ENCODE measurements at regions not wholly inside any gene's neighbourhood (a gene's known extent, or its start where the extent isn't known, plus 50 kb on each side); places are given as distances from the start of the nearest gene placed in this dataset.
"Not testable (repeated sequence)": the region's sequence is repeated elsewhere in the genome, so short reads cannot be mapped to it uniquely, and the experiment has no call there.

DNA sequence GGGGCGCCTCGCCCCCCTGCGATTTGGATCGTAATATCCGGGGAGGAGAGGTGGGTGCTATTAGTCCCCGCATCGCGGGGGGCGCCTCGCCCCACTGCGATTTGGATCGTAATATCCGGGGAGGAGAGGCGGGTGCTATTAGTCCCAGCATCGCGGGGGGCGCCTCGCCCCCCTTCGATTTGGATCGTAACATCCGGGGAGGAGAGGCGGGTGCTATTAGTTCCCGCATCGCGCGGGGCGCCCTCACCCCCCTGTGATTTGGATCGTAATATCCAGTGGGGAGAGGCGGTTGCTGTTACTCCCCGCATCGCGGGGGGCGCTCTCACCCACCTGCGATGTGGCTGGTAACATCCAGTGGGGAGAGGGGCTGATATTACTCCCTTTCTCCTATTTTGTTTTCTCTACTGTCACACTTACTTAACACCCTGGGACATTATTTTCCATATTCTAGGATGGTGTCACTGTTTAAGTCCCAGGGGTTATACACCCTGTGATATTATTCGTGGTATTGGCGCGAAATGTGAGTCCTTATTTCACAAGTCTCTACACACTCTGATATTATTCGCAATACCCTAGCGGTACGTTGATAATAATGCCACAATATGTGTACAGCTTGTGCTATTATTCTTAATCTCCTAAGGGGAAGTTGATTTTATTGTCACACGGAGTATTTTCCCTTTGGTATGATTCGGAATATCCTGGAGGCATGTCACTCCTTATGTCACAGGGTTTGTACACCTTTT, 57.8 kb upstream of the ALDH3B2 start:
- peak; percentile 91 for ATAC-seq
- Histone ChIP-seq H3K4me2 (ENCODE audit: low read length) (peak overlapping the region; percentile 65), H3K79me2 (ENCODE audit: insufficient read depth, low read length) (no peaks in the 10 kb centered on the region), H3K27ac (ENCODE audit: low read depth, low read length) (no peak overlapping the region), H3K9me3 (ENCODE audit: control insufficient read depth in 1 of 2, insufficient read depth in 1 of 2, low read depth in 1 of 2, low read length in 2 of 2) (no peaks in the 10 kb centered on the region), H3K9ac (ENCODE audit: low read length) (no peak overlapping the region), H3K4me1 (ENCODE audit: control insufficient read depth in 1 of 2, insufficient read depth in 2 of 2, low read length in 2 of 2) (no peaks in the 10 kb centered on the region; a peak in 1 of 4 replicates), H3K9me2 (ENCODE audit: insufficient read depth) (no peaks in the 10 kb centered on the region), H3K4me3 (replicated peaks in 1 of 2; ENCODE audit: low read depth in 1 of 2, low read length in 2 of 2) (peak overlapping the region; percentile 24 to 44), H4K20me1 (ENCODE audit: insufficient read depth) (no peaks in the 10 kb centered on the region), H2AFZ (ENCODE audit: low read depth, low read length, poor library complexity, severe bottlenecking) (peak overlapping the region; percentile 2), H3K36me3 (ENCODE audit: control insufficient read depth in 1 of 2, insufficient read depth in 2 of 2, low read length in 2 of 2) (no peaks in the 10 kb centered on the region), H3K27me3 (ENCODE audit: insufficient read depth, low read length) (no peaks in the 10 kb centered on the region)
- intact Hi-C loops (cut with micrococcal nuclease), result no loop called here
- BruUV-seq (replicated peaks), result no TSS peak
- TF ChIP-seq RAD21 (IDR thresholded peaks at IDR 0.05; ENCODE audit: low read depth), result no peak
- no peak for TF ChIP-seq EGR1 (IDR thresholded peaks at IDR 0.05; ENCODE audit: low read depth)
- TF ChIP-seq CTCF (IDR thresholded peaks at IDR 0.05 in 2 of 3, conservative IDR thresholded peaks at IDR 0.05 in 1 of 3; ENCODE audit: borderline replicate concordance in 1 of 3, insufficient read depth in 1 of 3, low read depth in 2 of 3, low read length in 2 of 3), result peak; percentile 27 to 51 (median 37); a peak in 4 of 6 replicates
- ChIA-PET CTCF (no interaction called here), POLR2A (no interaction called here), RAD21 (ENCODE audit: low non-redundant PET in 1 of 2, low total read pairs in 2 of 2, uncharacterized antibody in 2 of 2, unreplicated experiment in 2 of 2) (no interaction called here)
- peak; percentile 4 for DNase-seq (ENCODE audit: low read depth, low spot score)

GRCh38 chr11:67731583-67731982, 57.2 kb upstream of the ALDH3B2 start:
- Histone ChIP-seq H3K79me2 (ENCODE audit: insufficient read depth, low read length) (no peaks in the 10 kb centered on the region), H3K4me2 (ENCODE audit: low read length) (peak overlapping the region; percentile 65), H3K36me3 (ENCODE audit: control insufficient read depth in 1 of 2, insufficient read depth in 2 of 2, low read length in 2 of 2) (no peaks in the 10 kb centered on the region), H3K4me3 (replicated peaks in 1 of 2; ENCODE audit: low read depth in 1 of 2, low read length in 2 of 2) (peak overlapping the region; percentile 24 to 44), H3K27ac (ENCODE audit: low read depth, low read length) (no peak overlapping the region), H4K20me1 (ENCODE audit: insufficient read depth) (no peaks in the 10 kb centered on the region), H2AFZ (ENCODE audit: low read depth, low read length, poor library complexity, severe bottlenecking) (peak overlapping the region; percentile 78), H3K27me3 (ENCODE audit: insufficient read depth, low read length) (no peaks in the 10 kb centered on the region), H3K9me3 (ENCODE audit: control insufficient read depth in 1 of 2, insufficient read depth in 1 of 2, low read depth in 1 of 2, low read length in 2 of 2) (no peaks in the 10 kb centered on the region), H3K9ac (ENCODE audit: low read length) (no peak overlapping the region), H3K9me2 (ENCODE audit: insufficient read depth) (no peaks in the 10 kb centered on the region), H3K4me1 (ENCODE audit: control insufficient read depth in 1 of 2, insufficient read depth in 2 of 2, low read length in 2 of 2) (no peaks in the 10 kb centered on the region; a peak in 1 of 4 replicates)
- ChIA-PET CTCF (no interaction called here), POLR2A (no interaction called here), RAD21 (ENCODE audit: low non-redundant PET in 1 of 2, low total read pairs in 2 of 2, uncharacterized antibody in 2 of 2, unreplicated experiment in 2 of 2) (no interaction called here)
- TF ChIP-seq ELF1 (IDR thresholded peaks at IDR 0.05; ENCODE audit: borderline replicate concordance, low read depth) (no peak), YY1 (IDR thresholded peaks at IDR 0.05; ENCODE audit: extremely low read depth, insufficient replicate concordance, low read depth, low read length) (no peak), POLR2A (IDR thresholded peaks at IDR 0.05; ENCODE audit: borderline replicate concordance, extremely low read depth, insufficient read depth, insufficient read length) (no peak), EGR1 (IDR thresholded peaks at IDR 0.05; ENCODE audit: low read depth) (no peak)
- no TSS peak for BruUV-seq (replicated peaks)
- ATAC-seq (peak; percentile 30; the same call in 1 of the 2 replicates), DNase-seq (ENCODE audit: low read depth, low spot score) (no peak)
- intact Hi-C loops (cut with micrococcal nuclease), result no loop called here

GRCh38 chr11:67728163-67728571, 53.7 kb upstream of the ALDH3B2 start:
- DNase-seq (ENCODE audit: low read depth, low spot score); H3K79me2 ChIP-seq (ENCODE audit: insufficient read depth, low read length); H3K4me2 ChIP-seq (ENCODE audit: low read length); H3K9me3 ChIP-seq (ENCODE audit: control insufficient read depth in 1 of 2, insufficient read depth in 1 of 2, low read depth in 1 of 2, low read length in 2 of 2); H2AFZ ChIP-seq (ENCODE audit: low read depth, low read length, poor library complexity, severe bottlenecking); H3K36me3 ChIP-seq (ENCODE audit: control insufficient read depth in 1 of 2, insufficient read depth in 2 of 2, low read length in 2 of 2); RAD21 ChIA-PET (ENCODE audit: low non-redundant PET in 1 of 2, low total read pairs in 2 of 2, uncharacterized antibody in 2 of 2, unreplicated experiment in 2 of 2); BruUV-seq (replicated peaks); H3K4me1 ChIP-seq (ENCODE audit: control insufficient read depth in 1 of 2, insufficient read depth in 2 of 2, low read length in 2 of 2); H3K9ac ChIP-seq (ENCODE audit: low read length); H3K27me3 ChIP-seq (ENCODE audit: insufficient read depth, low read length); CTCF ChIA-PET; H4K20me1 ChIP-seq (ENCODE audit: insufficient read depth); ATAC-seq; intact Hi-C loops (cut with micrococcal nuclease); H3K27ac ChIP-seq (ENCODE audit: low read depth, low read length); H3K9me2 ChIP-seq (ENCODE audit: insufficient read depth); H3K4me3 ChIP-seq (replicated peaks in 1 of 2; ENCODE audit: low read depth in 1 of 2, low read length in 2 of 2); POLR2A ChIA-PET: not testable (repeated sequence)

All from HCT116 (cell line).